ENCODE measurements at regions not wholly inside any gene's neighbourhood (a gene's known extent, or its start where the extent isn't known, plus 50 kb on each side); places are given as distances from the start of the nearest gene placed in this dataset.
"Not testable (repeated sequence)": the region's sequence is repeated elsewhere in the genome, so short reads cannot be mapped to it uniquely, and the experiment has no call there.

DNA sequence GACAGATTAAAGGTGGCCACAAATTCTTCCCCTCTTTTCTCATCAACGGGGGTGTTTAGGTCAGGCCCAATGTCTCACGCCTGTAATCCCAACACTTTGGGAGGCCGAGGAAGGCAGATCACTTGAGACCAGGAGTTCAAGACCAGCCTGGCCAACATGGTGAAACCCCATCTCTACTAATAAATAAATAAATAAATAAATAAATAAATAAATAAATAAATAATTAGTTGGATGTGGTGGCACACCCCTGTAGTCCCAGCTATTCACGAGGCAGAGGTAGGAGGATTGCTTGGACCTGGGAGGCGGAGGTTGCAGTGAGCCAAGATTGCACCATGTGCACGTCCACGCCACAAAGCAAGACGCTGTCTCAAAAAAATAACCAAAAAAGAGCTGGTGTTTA is 180.7 kb downstream of the FASLG start:
- DNase-seq = not testable (repeated sequence)

DNA sequence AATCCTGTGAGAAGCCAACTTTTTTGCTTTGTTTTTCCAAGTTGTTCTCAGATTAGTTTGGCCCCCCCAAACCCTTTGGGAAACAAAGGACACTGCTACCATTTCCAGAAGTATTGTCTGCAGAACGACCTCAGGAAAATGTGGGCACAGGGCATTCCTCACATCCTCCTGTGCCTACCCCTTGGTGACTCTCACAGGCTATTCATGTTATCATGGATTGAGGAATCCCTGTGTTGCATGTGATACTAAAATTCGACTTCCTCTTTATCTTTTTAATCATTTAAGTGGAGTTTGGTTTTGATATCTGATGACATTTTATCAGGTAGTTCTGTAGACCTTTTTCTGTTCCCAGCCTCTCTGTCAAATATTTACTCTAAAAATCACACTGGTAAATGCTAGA is 184.5 kb downstream of the FASLG start:
- DNase-seq = no peak

DNA sequence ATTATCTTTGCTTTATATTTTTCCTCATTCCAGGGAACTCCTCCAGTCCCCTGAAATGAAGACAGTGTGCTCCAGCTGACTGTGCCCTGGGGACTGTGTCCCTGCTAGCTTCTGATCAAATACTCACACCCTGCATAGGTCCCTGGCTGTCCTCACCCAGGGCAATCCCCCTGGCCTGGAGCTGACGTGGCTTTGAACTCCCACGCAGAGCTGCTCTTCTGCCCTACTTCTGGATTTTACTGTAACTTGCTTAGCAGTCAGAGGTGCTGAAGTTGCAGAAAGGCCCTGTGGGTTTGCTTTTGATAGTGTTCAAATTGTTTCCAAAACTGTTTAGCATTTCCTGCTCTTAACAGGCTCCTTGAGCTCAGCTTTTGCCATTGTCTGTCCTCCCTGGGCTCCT is 186.5 kb downstream of the FASLG start:
- peak; percentile 72 to 81 for DNase-seq

DNA sequence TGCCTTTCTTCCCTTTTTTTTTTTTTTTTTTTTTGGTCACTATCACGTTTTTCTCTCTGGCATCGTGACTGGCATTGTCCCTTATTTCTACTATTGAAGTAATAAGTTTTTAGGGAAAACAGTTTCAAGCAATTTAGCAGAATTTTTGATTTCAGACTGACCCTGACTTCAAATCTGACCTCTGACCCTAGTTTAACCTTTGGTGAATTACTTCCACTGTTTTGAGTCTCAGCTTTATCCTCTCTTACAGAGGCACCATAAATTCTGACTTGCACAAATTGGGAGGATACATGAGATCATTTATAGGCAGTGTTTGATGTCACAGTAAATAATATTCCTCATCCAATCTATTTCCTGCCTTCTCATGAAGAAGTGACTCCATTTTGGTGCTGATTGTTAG is 187.0 kb downstream of the FASLG start:
- DNase-seq = no peak

DNA sequence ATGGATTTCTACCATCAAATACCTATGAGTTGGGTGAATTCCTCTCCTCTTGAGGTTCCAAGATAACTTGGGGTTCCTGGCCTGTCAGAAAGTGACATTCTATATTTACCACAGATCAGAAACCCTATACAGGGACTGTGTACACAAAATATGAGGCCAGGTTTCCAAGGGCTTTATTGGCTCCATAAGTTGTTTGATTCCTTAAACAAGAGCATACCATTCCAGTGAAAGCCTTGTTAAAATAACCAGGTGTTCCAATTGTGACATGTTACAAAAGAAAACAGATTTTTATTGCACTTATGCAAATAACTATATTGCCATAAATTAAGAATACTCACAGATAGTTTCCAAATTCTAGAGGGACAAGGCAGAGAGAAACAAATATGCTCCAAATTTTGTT is 188.9 kb downstream of the FASLG start:
- not testable (repeated sequence) for DNase-seq

DNA sequence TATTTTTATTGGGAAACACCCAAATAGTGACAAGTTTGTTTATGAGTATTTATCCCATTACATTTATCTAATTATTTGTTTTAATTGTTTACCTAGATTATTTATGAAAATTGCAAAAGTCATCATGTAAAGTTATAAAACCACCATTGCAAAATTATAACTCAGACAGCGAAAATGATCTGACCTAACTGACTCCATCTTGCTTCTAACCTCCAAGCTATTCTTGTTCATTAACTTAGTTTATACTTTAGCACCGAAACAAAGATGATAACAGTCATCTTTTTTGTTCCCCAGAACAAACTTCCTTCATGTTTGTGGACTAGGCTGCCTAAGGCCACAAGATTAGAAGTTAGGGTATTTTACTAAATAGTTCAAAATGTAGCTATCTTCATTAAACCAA is 190.8 kb downstream of the FASLG start:
- DNase-seq = no peak

DNA sequence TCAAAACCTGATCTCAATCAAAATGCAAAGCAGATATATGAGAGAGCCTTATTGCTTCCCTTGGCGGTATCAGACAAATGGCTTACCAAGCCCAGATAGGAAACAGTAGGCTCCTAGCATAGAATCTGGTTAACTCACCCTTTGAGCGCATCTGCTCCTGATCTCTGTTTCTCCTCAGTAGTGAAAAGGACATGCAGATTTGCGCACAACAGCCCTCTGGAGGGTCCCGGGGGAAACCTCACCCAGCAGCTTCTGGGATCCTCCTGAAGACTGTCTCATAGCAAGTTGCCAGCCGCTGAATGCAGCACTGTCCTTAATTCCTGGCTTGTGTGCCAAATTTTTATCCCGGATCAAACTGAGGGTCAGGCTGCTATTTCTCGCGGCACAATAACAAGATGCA is 192.2 kb downstream of the FASLG start:
- DNase-seq = no peak

DNA sequence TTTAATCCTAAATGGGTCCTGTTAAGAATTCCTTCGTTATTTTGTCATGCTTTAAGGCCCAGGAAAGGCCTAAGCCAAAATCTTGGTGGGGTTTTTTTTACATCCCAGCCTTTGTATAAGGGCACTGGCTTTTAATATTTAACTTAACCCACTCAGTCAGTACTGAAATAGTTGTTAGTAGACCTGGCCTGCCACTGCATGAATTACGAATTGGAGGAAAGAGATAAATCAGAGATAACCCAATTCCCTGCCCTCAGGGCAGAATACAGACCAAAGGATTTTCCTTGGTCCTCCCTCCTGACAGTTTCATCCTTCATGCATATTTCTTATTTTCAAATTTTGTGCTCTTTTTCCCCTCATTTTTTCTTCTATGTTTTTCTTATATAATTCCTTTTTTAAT is 193.0 kb downstream of the FASLG start:
- DNase-seq = no peak

DNA sequence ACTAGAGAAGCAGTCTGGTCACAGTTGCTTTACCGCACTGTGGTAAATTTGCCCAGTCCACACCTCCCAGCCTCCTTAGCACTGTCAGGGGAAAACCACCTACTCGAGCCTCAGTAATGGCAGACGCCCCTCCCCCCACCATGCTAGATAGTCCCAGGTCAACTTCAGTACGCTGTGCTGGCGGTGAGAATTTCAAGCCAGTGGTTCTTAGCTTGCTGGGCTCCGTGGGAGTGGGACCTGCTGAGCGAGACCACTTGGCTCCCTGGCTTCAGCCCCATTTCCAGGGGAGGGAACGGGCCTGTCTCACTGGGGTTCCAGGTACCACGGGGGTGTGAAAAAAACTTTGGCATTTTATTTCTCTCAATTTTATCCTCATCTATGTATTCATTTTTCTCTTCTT is 194.8 kb downstream of the TNFSF18 start:
- DNase-seq = not testable (repeated sequence)

DNA sequence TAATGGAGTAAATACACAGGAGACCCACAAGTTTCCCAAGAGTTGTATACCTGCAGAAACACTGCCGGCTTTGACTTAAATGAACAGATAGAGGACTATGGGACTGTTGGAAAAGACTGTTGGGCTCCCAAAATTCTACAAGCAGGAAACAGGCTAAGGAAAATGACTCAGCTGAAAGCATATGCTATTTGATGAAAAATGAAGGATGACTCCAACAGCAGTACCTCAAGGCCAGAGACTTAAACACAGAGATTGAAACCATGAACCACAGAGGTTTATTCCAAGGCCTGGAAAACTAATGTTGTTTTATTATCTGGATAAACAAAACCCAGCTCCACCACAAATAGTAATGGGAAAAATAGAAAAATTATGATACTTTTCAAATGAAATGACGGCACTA is 187.7 kb downstream of the TNFSF18 start:
- DNase-seq = no peak

DNA sequence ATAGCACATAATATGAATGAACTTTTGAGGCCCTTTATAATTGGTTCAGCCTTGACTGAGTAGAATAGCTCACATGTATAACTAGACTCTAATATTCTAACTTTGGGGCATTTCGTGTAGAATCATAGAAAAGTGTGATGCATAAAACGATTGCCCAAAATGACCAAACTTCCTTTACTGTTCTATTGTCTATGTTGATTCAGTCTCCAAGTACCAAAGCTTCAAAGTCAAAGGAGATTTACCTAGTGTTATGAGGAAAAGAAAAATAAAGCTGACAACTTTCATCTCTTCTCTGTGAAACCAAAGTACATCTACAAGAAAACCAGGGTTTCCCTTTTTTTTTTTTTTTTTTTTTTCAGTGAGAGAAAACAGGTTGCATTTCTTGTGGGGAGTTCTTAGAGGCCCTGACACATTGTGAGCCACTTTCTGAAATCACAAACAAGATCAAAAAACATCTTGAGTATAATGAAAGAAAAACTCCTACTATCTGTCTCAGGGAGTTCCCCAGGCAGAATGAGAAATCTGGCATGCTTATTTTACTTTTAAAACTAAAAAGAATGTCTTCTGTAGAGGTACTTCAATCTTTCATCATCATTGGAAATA is 183.4 kb downstream of the TNFSF18 start:
- DNase-seq = no peak

DNA sequence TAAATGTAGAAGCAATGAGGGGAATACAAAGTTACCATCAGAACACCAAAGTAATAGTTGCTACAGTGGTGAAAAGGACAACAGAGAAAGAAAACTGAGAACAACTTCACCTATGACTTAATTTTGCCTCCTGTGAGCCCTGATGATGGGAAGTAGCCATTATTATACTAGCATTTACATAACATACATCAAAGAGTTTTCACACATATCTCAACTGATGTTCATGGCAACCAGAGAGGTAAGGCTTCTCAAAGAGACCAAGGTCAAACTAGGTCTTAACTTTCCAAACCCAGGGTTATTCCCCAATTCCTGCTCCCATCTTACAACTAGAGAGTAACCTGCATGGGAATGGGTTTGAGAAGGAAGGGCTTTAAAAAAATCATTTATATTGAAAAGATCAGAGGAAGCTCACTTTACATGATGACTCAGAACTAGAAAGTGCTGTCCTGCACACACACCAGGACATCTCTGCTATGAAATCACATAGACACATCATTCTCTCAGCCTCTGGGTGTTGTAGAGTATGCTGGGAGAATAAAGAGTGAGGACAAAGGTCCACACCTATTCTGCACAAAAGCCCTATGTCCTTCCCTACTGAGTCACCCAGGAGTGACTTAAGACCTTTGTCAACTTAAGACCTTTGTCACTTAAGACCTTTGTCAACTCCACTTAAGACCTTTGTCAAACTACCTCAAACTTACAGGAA is 179.7 kb downstream of the TNFSF18 start:
- no peak for DNase-seq

DNA sequence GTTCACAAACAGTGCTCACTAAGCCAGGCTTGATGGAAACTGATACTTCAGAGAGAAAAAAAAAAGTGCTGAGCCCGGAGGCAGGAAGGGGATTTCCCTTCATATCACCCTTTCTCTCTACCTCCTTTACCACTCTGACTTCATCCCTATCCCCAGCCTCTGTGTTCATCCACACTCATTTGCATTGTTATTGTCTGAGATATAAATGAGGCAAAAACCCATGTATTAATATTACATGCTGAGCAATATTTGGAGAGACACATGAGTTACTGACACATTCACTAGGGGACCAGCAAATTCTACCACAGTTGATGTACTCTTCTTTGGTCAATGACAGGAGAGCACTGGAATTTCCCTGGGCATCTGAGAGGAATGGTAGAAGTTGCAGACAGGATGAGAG is 175.8 kb downstream of the TNFSF18 start:
- no peak for DNase-seq

DNA sequence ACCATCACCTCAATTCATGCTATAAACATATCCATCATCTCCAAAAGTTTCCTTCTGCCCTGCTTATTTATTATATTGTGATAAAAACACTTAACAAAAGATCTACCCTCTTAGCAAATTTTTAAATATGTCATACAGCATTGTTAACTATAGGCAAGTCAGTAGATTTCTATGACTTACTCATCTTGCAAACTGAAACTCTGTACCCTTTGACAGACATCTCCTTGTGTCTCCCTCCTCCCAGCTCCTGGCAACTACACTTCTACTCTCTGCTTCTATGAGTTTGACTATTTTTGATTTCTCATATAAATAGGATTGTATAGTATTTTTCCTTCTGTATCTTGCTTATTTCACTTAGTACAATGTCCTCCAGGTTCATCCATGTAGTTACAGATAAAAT is 174.8 kb downstream of the TNFSF18 start:
- DNase-seq = no peak

DNA sequence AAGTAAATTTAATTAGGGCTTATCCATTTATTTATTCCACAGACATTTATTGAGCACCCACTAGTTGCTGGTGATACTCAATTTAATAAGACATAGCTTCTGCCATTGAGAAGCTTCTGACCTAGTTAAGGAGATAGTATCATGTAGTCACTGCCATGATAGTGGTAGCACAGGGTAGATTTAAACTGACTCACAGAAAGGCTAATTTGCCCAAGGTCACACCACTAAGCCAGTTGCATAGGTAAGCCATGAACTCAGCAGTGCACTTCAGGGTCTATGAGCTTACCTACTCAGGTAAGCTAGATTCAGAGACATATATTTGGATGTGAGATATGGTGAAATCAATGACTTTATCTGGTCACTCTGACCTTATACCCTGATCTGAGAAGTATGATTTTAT is 168.4 kb downstream of the TNFSF18 start:
- DNase-seq = no peak

DNA sequence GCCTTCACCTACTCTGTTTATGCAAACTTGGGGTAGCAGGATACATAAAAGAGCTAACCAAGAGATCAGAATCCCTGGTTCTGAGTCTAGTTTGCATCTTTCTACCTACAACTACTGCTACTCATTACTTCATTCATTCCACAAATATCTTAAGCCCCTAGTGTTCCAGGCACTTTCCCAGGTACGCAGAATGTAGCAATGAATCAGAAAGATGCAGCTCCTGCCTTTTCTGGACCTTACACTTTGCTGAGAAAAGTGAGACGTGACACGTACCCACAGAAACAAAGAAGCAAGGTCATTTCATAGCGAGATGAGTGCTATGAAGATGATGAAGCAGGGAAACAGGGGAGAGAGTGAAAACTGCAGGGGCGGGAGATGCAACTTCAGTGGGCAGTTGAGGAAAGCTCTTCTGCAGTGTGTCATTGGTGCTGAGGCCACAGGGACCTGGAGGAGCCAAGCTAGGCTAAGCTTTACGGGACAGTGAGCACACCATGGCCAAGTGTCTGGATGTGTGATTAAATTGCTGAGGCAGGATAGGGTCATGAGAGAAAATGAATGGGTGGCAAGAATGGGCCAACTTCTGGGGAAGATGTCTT is 167.9 kb downstream of the TNFSF18 start:
- DNase-seq = peak; percentile 34 to 37

DNA sequence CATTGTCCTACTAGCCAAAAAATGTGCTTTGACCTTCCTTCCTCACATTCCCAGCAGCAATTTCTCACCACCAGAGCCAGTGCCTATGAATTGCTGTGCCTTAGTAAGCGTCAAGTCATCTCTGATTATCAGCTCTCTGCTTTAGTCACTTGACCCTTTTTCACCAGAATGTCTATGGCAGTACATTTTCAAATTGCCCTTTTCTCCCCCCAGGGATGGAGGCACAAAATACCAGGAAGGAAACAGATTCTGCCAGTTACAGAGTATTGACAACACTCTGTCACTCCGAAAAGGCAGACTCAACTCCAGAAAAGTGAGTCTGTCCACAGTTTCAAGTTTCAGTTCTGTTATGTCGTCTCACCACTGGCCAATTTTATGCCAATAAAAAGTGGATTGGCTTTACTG is 167.4 kb downstream of the TNFSF18 start:
- DNase-seq = peak in 1 of 2 experiments; percentile 26

DNA sequence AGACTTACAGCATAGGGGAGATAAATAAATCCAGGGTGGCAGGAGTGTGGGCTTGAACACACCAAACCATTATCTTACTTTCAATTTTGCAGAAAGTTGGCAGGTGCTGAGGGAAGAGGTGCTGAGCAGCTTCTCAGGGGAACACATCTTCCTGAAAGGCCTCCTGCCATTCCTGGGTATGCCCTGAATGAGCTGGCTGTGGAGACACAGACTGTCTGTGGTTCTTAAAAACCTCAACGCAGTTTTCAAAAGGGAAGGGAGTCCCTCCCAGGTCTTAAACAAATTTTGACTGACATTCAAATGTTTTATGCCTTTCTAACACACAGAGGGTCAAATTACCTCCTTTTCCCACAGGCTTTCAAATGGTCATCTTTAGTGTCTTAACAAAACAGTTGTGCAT is 166.9 kb downstream of the TNFSF18 start:
- DNase-seq = peak; percentile 36 to 45

DNA sequence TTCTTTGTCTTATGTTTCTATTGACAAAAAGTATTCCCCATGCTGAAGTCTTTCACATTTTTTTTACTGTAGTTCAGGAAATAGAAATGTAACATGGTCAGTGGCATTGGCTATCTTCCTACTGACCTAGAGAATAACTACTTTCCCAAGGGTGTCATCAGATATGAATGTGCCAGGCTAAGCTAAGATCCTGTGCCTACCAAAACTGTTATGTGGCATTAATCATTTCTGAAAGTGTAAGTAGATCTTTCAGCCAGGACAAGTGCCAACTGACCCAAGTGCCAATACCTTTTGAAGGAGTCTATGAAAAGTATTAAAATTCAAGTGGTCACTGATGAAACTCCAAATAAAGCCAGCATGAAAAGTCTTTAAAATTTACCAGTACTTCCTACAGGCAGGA is 165.3 kb downstream of the TNFSF18 start:
- no peak for DNase-seq

DNA sequence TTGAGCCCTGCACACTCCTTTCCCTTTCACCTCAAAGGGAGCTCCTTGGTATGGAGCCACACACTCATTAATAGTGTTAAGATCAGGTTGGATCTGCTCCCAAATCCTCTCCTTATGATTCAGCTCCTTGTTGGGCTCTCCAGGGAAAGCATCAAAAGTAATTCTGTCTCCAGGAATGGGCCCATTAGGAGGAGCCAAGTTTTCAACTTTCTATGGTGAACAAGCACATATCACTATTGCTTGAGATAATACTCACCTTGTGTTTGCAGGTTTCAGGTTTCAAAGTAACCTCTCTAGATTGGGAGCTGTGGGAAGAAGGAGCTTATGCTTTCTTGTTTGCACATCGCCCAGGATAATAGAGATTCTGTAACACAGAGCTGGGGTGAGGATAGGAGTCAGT is 164.8 kb downstream of the TNFSF18 start:
- DNase-seq = no peak

DNA sequence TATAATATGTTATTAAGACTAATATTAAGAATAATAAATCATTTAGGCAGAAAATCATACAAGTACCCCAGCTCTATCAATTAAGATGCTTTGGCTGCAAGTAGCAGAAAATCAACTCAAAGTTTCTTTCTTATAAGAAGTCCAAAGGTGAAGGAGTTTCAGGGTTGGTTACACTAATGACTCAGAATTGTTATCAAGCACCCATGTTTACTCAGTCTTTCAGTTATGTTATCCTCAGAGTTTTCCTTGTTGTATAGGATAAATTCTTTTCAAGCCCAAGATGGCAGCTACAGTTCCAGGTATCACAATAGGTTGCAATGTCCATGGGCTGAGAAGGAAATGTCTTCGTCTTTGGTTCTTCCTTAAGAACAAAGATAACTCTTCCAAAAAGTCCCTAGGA is 163.6 kb downstream of the TNFSF18 start:
- no peak for DNase-seq

DNA sequence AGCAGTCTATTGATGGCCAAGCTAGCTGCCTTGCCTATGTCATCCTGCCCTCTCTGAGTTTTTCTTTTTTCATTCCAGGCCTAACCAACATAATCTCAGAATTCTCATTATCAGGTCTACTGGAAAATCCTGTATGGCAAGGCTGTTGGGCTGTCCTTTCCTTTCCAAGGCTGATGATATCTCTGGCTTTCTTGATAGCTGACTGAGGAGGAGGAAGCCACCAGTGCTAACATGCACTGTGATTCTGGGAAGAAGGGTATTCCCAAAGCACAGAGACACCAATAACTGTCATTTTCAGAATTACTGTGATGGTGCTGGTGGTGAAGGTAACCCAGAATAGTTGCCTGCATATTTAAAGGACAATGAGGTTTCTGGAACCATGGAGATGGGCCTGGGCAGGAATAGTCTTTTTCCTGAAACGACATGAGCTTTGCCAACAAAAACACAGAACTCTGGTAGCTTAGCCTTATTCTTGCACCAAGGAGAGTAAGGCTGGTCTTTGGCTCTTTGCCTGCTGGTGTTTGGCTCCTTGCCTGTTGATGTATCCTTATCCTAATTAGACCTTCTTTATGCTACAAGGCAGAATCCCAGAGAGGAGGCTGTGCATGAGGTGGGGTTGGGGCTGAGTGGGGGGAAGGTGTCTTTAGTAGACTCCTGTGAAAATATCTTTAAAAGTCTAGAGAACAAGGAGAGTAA is 157.4 kb downstream of the TNFSF18 start:
- no peak for DNase-seq

DNA sequence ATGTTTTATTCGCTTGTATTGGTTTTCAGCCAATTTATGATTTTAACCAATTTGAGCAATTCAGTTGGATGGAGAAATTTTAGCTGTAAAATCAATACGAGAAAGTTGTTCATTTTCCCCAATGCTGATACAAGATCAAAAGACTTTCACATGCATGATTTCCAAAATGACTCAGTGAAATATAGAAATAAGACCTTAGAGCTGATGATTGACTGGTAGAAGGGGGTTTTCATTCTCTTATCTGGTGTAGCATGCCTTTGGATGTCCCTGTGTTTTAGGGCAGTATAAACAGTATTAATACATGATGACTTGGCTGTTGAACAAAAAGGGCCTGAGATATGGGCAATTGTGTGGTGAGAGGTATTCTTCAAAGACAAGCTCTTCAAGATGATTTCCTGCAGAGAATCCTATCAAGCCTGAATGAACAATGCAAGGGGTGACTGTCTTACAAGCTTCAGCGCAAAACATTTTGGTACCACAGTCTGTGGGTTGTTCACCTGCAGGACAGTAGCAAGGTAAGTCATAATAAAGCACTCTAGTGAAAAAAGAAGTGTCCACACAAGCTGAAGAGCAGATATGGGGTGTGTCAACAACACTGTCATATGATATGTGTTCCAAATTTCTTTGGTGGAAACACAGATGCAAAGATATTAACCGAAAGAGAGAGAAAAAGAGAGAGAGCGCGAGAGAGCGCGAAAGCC is 156.2 kb downstream of the TNFSF18 start:
- no peak for DNase-seq

Measured in activated T-cell treated with anti-CD3 and anti-CD28 coated beads, Interleukin-2, amount 50 U/mL, for 48 hours (primary cell).